ENCODE measurements at regions not wholly inside any gene's neighbourhood (a gene's known extent, or its start where the extent isn't known, plus 50 kb on each side); places are given as distances from the start of the nearest gene placed in this dataset.

DNA sequence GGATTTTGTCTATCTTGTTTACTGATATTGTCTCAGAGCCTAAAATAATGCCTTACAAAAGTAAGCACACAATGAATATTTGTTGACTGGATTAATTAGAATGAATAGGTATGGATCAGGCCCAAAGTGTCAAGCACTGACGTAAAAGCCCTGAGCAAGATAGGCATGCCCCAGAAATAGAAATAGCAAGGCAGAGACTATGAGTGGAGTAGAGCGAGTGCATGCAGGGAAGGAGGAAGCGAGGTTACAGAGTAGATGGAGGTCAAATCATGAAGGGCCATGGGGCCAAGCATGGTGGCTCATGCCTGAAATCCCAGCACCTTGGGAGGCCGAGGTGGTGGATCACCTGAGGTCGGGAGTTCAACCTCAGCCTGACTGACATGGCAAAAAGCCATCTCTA is 51.6 kb upstream of the SFTPD start:
- Histone ChIP-seq H3K36me3 (ENCODE audit: insufficient read depth, low read length) (no peaks in the 10 kb centered on the region), H3K4me1 (ENCODE audit: insufficient read depth, low read length) (no peaks in the 10 kb centered on the region), H3K9me3 (ENCODE audit: control insufficient read depth in 1 of 2, low read length in 2 of 2) (no peaks in the 10 kb centered on the region), H3K27me3 (ENCODE audit: insufficient read depth, low read length) (peaks cover 7% of the 10 kb centered on the region), H3K27ac (ENCODE audit: low read depth, low read length) (no peak overlapping the region), H3K4me3 (ENCODE audit: low read length in 2 of 2) (no peak overlapping the region)
- Mint-ChIP-seq H3K27me3 (peaks cover 11 to 17% of the 10 kb centered on the region in 2 donors), H3K4me1 (no peaks in the 10 kb centered on the region), H3K4me3 (no peak overlapping the region), H3K36me3 (no peaks in the 10 kb centered on the region), H3K27ac (no peak overlapping the region), H3K9me3 (peaks cover 0 to 2% (median 0%) of the 10 kb centered on the region in 8 donors)
- intact Hi-C loops (cut with micrococcal nuclease) = no loop called here
- no peak for DNase-seq
- ChIA-PET POLR2A (ENCODE audit: partially characterized antibody) (no interaction called here), CTCF (ENCODE audit: partially characterized antibody) (no interaction called here)
